ENCODE measurements at regions not wholly inside any gene's neighbourhood (a gene's known extent, or its start where the extent isn't known, plus 50 kb on each side); places are given as distances from the start of the nearest gene placed in this dataset.

- DNase-seq (ENCODE audit: low spot score): peak; percentile 62
Measured at GRCh38 chr2:47236503-47237215, 60.3 kb upstream of the CALM2 start.

GRCh38 chr2:47235132-47235531, 58.8 kb upstream of the CALM2 start:
- no peak for DNase-seq (ENCODE audit: low spot score)

- DNase-seq (ENCODE audit: low spot score): no peak
Measured at GRCh38 chr2:47234456-47234855, 58.1 kb upstream of the CALM2 start.

- no peak for DNase-seq (ENCODE audit: low spot score)
Measured at GRCh38 chr2:47232738-47233415, 56.6 kb upstream of the CALM2 start.

GRCh38 chr2:47230418-47230817, 54.1 kb upstream of the CALM2 start:
- DNase-seq (ENCODE audit: low spot score): peak; percentile 80

GRCh38 chr2:47227532-47228279, 51.4 kb upstream of the CALM2 start:
- no peak for DNase-seq (ENCODE audit: low spot score)

GRCh38 chr2:47226923-47227220, 50.6 kb upstream of the CALM2 start:
- no peak for DNase-seq (ENCODE audit: low spot score)

- DNase-seq (ENCODE audit: low spot score): no peak
Measured at GRCh38 chr2:47226132-47226922, 50.0 kb upstream of the CALM2 start.
